ENCODE measurements at regions not wholly inside any gene's neighbourhood (a gene's known extent, or its start where the extent isn't known, plus 50 kb on each side); places are given as distances from the start of the nearest gene placed in this dataset.

GRCh38 chr1:99107680-99108079 is 103.0 kb upstream of the PLPPR5 start:
- TF ChIP-seq CTCF (IDR thresholded peaks at IDR 0.05) (no peak), ZFX (IDR thresholded peaks at IDR 0.05; ENCODE audit: borderline replicate concordance) (no peak)

All from 22Rv1 (cell line).